Endothelial cell of umbilical vein (primary cell): ENCODE measurements at regions not wholly inside any gene's neighbourhood (a gene's known extent, or its start where the extent isn't known, plus 50 kb on each side); places are given as distances from the start of the nearest gene placed in this dataset.

ENCODE experiments used
- BruUV-seq: library from RNA; stranded (reverse); fragments of 400-500 nt; replicated peaks from 2 replicates; lab custom pipeline; 2021; lab: Mats Ljungman, UMichigan
- CTCF ChIA-PET: fragments of 300-600, 350-600 bp; sonication (Branson Sonifier 250); formaldehyde crosslinking; loops from one replicate; lab custom pipeline; 2021; ENCODE audit warnings: antibody characterized with exemption, inconsistent platforms; lab: Charles Lee
- POLR2A ChIA-PET: fragments of 300-600, 350-600 bp; sonication (Branson Sonifier 250); formaldehyde crosslinking; loops from one replicate; lab custom pipeline; 2021; ENCODE audit warnings: antibody characterized with exemption, inconsistent platforms; lab: Charles Lee
- DNase-seq: peaks from one replicate; pipeline ENCODE4 v3.0.0-alpha.2; 2011; ENCODE audit warnings: low read depth, low spot score
- FAIRE-seq: peaks from 2 replicates; lab custom pipeline; 2011; peaks lifted over from hg19 to GRCh38; lab: Jason Lieb, UNC
- H2AFZ ChIP-seq: 2 replicates; pipeline ENCODE4 v1.6.0; 2012; ENCODE audit warnings: low read depth, low read length, control low read depth, inconsistent platforms
- H3K27ac ChIP-seq: 2 replicates; pipeline ENCODE4 v1.5.1; 2011; ENCODE audit warnings: low read depth, mild to moderate bottlenecking, control low read depth, low read length, moderate library complexity; ENCODE audit not compliant: insufficient read depth
- H3K27me3 ChIP-seq, 2 experiments: 2 replicates each; pipeline versions ENCODE4 v1.6.0 to v1.6.1; 2011; ENCODE audit warnings: low read length in 2 of 2, mixed read lengths in 1 of 2; ENCODE audit not compliant: control insufficient read depth in 2 of 2, insufficient read depth in 2 of 2
- H3K36me3 ChIP-seq, 2 experiments: 2 replicates in 1 of 2; 3 replicates in 1 of 2; pipeline ENCODE4 v1.5.1; 2011; ENCODE audit warnings: low read length in 2 of 2, mild to moderate bottlenecking in 1 of 2, moderate library complexity in 1 of 2; ENCODE audit not compliant: control insufficient read depth in 2 of 2, insufficient read depth in 2 of 2; ENCODE audit errors: extremely low read depth in 1 of 2
- H3K4me1 ChIP-seq: 3 replicates; pipeline ENCODE4 v1.5.1; 2011; ENCODE audit warnings: mild to moderate bottlenecking, low read length; ENCODE audit not compliant: control insufficient read depth, insufficient read depth; ENCODE audit errors: extremely low read depth
- H3K4me2 ChIP-seq: 2 replicates; pipeline ENCODE4 v1.6.1; 2011; ENCODE audit warnings: low read length, control low read depth, mixed read lengths; ENCODE audit not compliant: insufficient read depth
- H3K4me3 ChIP-seq, 3 experiments: fragments of 200-600 bp in 1 of 3; sonication (generic), shearing (Covaris generic) in 1 of 3; replicated peaks in 1 of 3; 2 replicates each; pipeline ENCODE4 v1.5.1; 2011 to 2016; ENCODE audit warnings: control low read depth in 3 of 3, low read length in 3 of 3, mild to moderate bottlenecking in 2 of 3, inconsistent platforms in 1 of 3, low read depth in 1 of 3, moderate library complexity in 1 of 3; ENCODE audit not compliant: insufficient read depth in 1 of 3
- H3K79me2 ChIP-seq: 2 replicates; pipeline ENCODE4 v1.6.0; 2012; ENCODE audit warnings: low read length, inconsistent platforms; ENCODE audit not compliant: control insufficient read depth, insufficient read depth
- H3K9ac ChIP-seq: replicated peaks from 2 replicates; pipeline ENCODE3; 2011; ENCODE audit warnings: low read length, control low read depth; ENCODE audit not compliant: insufficient read depth; ENCODE audit errors: extremely low read depth
- H3K9me1 ChIP-seq: replicated peaks from 3 replicates; pipeline ENCODE4 v1.6.0; 2011; ENCODE audit warnings: mild to moderate bottlenecking, low read length; ENCODE audit not compliant: control insufficient read depth, insufficient read depth; ENCODE audit errors: extremely low read depth
- H3K9me3 ChIP-seq: replicated peaks from 2 replicates; pipeline ENCODE4 v1.5.1; 2012; ENCODE audit warnings: low read length, inconsistent platforms; ENCODE audit not compliant: control insufficient read depth, insufficient read depth
- H4K20me1 ChIP-seq: replicated peaks from 2 replicates; pipeline ENCODE3; 2011; ENCODE audit warnings: mild to moderate bottlenecking, low read length; ENCODE audit not compliant: control insufficient read depth, insufficient read depth; ENCODE audit errors: extremely low read depth
- EZH2 ChIP-seq: IDR thresholded peaks from 2 replicates; pipeline ENCODE4 v1.6.1; 2012; ENCODE audit warnings: borderline replicate concordance, low read depth, mild to moderate bottlenecking, moderate library complexity, low read length, inconsistent platforms; ENCODE audit not compliant: severe bottlenecking
- FOS ChIP-seq: IDR thresholded peaks from 2 replicates; pipeline ENCODE4 v1.6.1; 2011; ENCODE audit warnings: mild to moderate bottlenecking, low read length, moderate library complexity, borderline replicate concordance; ENCODE audit not compliant: insufficient read depth
- GATA2 ChIP-seq: IDR thresholded peaks from 2 replicates; pipeline ENCODE4 v1.7.0; 2011; ENCODE audit warnings: low read depth, mild to moderate bottlenecking, moderate library complexity, mixed read lengths, low read length; ENCODE audit not compliant: insufficient read length, insufficient read depth
- JUN ChIP-seq: IDR thresholded peaks from 2 replicates; pipeline ENCODE4 v1.6.1; 2011; ENCODE audit warnings: borderline replicate concordance, low read depth; ENCODE audit not compliant: insufficient read length, insufficient read depth
- MAX ChIP-seq: IDR thresholded peaks from 2 replicates; pipeline ENCODE4 v1.6.1; 2011; ENCODE audit not compliant: insufficient read depth, insufficient read length
- MYC ChIP-seq: IDR thresholded peaks from one replicate; pipeline ENCODE4 v1.6.1; 2011; ENCODE audit warnings: mild to moderate bottlenecking, low read depth, low read length
- POLR2A ChIP-seq: IDR thresholded peaks from 2 replicates; pipeline ENCODE4 v1.6.1; 2012; ENCODE audit warnings: low read depth, mild to moderate bottlenecking, control low read depth, low read length
- POLR2AphosphoS5 ChIP-seq: IDR thresholded peaks from 2 replicates; pipeline ENCODE4 v1.6.1; 2012; ENCODE audit warnings: low read depth, mild to moderate bottlenecking, control low read depth, low read length, moderate library complexity; ENCODE audit not compliant: insufficient read depth
- dilution Hi-C: fragments of 300-500 bp; cut with MboI; formaldehyde crosslinking; loops from one replicate; pipeline ENCODE4 v1.15.0; 2019; ENCODE audit warnings: low sequenced_read_pairs; ENCODE audit not compliant: extremely low pct_ligation_motif_present
- intact Hi-C: fragments of 100-400 bp; cut with micrococcal nuclease; formaldehyde crosslinking; loops from one replicate; pipeline ENCODE4 v1.10.0; 2022
- TF ChIP-seq, protein P1 (sequence below), 2 donors: IDR thresholded peaks; 1 replicate in 1 of 2; 2 replicates in 1 of 2; pipeline ENCODE4 v1.5.1; 2011; ENCODE audit warnings: low read length in 2 of 2, mild to moderate bottlenecking in 2 of 2, moderate library complexity in 2 of 2, control low read depth in 1 of 2, inconsistent platforms in 1 of 2, low read depth in 1 of 2; ENCODE audit not compliant: insufficient read depth in 1 of 2; ENCODE audit errors: extremely low read depth in 1 of 2

DNA sequence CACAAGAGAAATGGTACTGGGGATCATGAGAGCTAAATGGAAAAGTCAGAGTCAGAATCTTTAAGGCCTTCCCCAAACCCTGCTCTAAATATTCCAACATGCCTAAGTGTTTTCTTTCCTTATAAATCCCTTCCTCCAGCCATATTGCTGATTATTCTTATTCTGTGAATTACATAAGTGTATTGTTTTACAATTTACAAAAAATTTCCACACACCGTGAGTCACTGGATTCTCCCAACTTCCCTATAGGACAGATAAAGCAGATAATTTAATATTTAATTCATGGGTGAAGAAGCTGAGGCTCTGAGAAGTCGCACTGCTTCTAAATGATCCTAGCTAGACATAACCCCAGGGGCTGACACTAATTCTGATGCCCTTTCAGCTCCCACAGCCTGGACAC lies 243.3 kb upstream of the JUN start:
- no peak for TF ChIP-seq EZH2
- no peak for TF ChIP-seq POLR2AphosphoS5
- TF ChIP-seq MAX: no peak
- TF ChIP-seq POLR2A: no peak
- no peak overlapping the region for H3K27ac ChIP-seq
- FAIRE-seq (no peak), DNase-seq (peak; percentile 17)
- no peaks in the 10 kb centered on the region for H3K79me2 ChIP-seq
- H3K4me1 ChIP-seq: peaks cover 34% of the 10 kb centered on the region
- no peaks in the 10 kb centered on the region for H3K27me3 ChIP-seq
- ChIA-PET POLR2A (interaction anchor here (0.7 kb wide), 1 partner anchor 36 kb away, joined by 3 read pairs; no protein-coding TSS in a partner anchor), CTCF (no interaction called here)
- H4K20me1 ChIP-seq: no peaks in the 10 kb centered on the region
- intact Hi-C loops: loop anchor here (5.0 kb wide), 1 partner anchor 130 kb away; no protein-coding TSS in a partner anchor
- no peak overlapping the region for H3K9ac ChIP-seq
- no TSS peak for BruUV-seq
- no peaks in the 10 kb centered on the region for H3K9me1 ChIP-seq
- dilution Hi-C loops: no loop called here
- no peaks in the 10 kb centered on the region for H3K9me3 ChIP-seq
- H3K4me3 ChIP-seq: no peak overlapping the region
- H3K36me3 ChIP-seq: no peaks in the 10 kb centered on the region
- H3K4me2 ChIP-seq: no peak overlapping the region
- no peak overlapping the region for H2AFZ ChIP-seq

GRCh38 chr1:59028048-59028447 lies 244.2 kb upstream of the JUN start:
- dilution Hi-C loops (no loop called here), intact Hi-C loops (loop anchor here (5.0 kb wide), 1 partner anchor 131 kb away; no protein-coding TSS in a partner anchor)
- no peaks in the 10 kb centered on the region for H3K9me1 ChIP-seq
- no peak overlapping the region for H3K4me2 ChIP-seq
- H3K79me2 ChIP-seq: no peaks in the 10 kb centered on the region
- no peak for FAIRE-seq
- no peak overlapping the region for H2AFZ ChIP-seq
- ChIA-PET CTCF (interaction anchor here (1.3 kb wide), 1 partner anchor 116 kb away, joined by 3 read pairs; no protein-coding TSS in a partner anchor), POLR2A (no interaction called here)
- H3K9me3 ChIP-seq: no peaks in the 10 kb centered on the region
- no peaks in the 10 kb centered on the region for H4K20me1 ChIP-seq
- BruUV-seq: no TSS peak
- no peak for DNase-seq
- H3K4me3 ChIP-seq: no peak overlapping the region
- TF ChIP-seq MYC (no peak), FOS (no peak), MAX (no peak), GATA2 (no peak), JUN (no peak), POLR2AphosphoS5 (no peak), EZH2 (no peak), POLR2A (no peak)
- TF ChIP-seq, protein P1, sequence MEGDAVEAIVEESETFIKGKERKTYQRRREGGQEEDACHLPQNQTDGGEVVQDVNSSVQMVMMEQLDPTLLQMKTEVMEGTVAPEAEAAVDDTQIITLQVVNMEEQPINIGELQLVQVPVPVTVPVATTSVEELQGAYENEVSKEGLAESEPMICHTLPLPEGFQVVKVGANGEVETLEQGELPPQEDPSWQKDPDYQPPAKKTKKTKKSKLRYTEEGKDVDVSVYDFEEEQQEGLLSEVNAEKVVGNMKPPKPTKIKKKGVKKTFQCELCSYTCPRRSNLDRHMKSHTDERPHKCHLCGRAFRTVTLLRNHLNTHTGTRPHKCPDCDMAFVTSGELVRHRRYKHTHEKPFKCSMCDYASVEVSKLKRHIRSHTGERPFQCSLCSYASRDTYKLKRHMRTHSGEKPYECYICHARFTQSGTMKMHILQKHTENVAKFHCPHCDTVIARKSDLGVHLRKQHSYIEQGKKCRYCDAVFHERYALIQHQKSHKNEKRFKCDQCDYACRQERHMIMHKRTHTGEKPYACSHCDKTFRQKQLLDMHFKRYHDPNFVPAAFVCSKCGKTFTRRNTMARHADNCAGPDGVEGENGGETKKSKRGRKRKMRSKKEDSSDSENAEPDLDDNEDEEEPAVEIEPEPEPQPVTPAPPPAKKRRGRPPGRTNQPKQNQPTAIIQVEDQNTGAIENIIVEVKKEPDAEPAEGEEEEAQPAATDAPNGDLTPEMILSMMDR (IDR thresholded peaks at IDR 0.05; ENCODE audit: extremely low read depth in 1 of 2, insufficient read depth in 1 of 2, low read depth in 1 of 2, low read length in 2 of 2): no peak
- H3K27ac ChIP-seq: no peak overlapping the region
- H3K9ac ChIP-seq: no peak overlapping the region
- H3K27me3 ChIP-seq: no peaks in the 10 kb centered on the region
- peaks cover 34% of the 10 kb centered on the region for H3K4me1 ChIP-seq
- H3K36me3 ChIP-seq: no peaks in the 10 kb centered on the region
